GM12878 (cell line): ENCODE measurements at regions not wholly inside any gene's neighbourhood (a gene's known extent, or its start where the extent isn't known, plus 50 kb on each side); places are given as distances from the start of the nearest gene placed in this dataset.

Experiments used
- EZH2 ChIP-seq: IDR thresholded peaks from 2 replicates; pipeline ENCODE4 v1.6.1; 2012; ENCODE audit warnings: low read depth, mild to moderate bottlenecking, control low read depth, inconsistent platforms, low read length, borderline replicate concordance; ENCODE audit not compliant: control insufficient read depth
- POLR2AphosphoS5 ChIP-seq: IDR thresholded peaks from 2 replicates; pipeline ENCODE4 v1.6.1; 2011; ENCODE audit warnings: mild to moderate bottlenecking, low read length, inconsistent platforms
- ZBED1 ChIP-seq: IDR thresholded peaks from 2 replicates; pipeline ENCODE4 v1.6.1; 2016; ENCODE audit warnings: borderline replicate concordance
- ZNF274 ChIP-seq: IDR thresholded peaks from one replicate; pipeline ENCODE4 v1.8.0; 2011; ENCODE audit not compliant: insufficient read length, insufficient read depth
- ZNF384 ChIP-seq: IDR thresholded peaks from 2 replicates; pipeline ENCODE4 v1.6.1; 2012; ENCODE audit warnings: low read depth, mild to moderate bottlenecking, low read length, improper control_type of control experiment, borderline replicate concordance
- ZSCAN29 ChIP-seq: fragments of 450-650 bp; IDR thresholded peaks from 2 replicates; pipeline ENCODE4 v1.6.1; 2017; ENCODE audit warnings: mild to moderate bottlenecking, moderate library complexity
- TF ChIP-seq, protein P1 (sequence below): IDR thresholded peaks from 2 replicates; pipeline ENCODE4 v1.6.1; 2012; ENCODE audit warnings: low read depth, low read length, improper control_type of control experiment
- TF ChIP-seq, protein P2 (sequence below), 3 experiments: IDR thresholded peaks in 2 of 3; conservative IDR thresholded peaks in 1 of 3; 2 replicates each; pipeline ENCODE4 v1.5.1; 2011; ENCODE audit warnings: low read depth in 3 of 3, low read length in 3 of 3, mild to moderate bottlenecking in 3 of 3, control low read depth in 2 of 3, moderate library complexity in 2 of 3, inconsistent platforms in 1 of 3, mixed read lengths in 1 of 3; ENCODE audit not compliant: control insufficient read depth in 2 of 3, insufficient read depth in 1 of 3; ENCODE audit errors: extremely low read depth in 1 of 3
- TF ChIP-seq, protein P3 (sequence below): IDR thresholded peaks from 2 replicates; pipeline ENCODE4 v1.6.1; 2011; ENCODE audit warnings: low read depth, mild to moderate bottlenecking, low read length, moderate library complexity, borderline replicate concordance; ENCODE audit errors: extremely low read depth
- TF ChIP-seq, protein P4 (sequence below): fragments of 450-650 bp; IDR thresholded peaks from 2 replicates; pipeline ENCODE4 v1.6.1; 2017; ENCODE audit warnings: mild to moderate bottlenecking
- TF ChIP-seq, protein P5 (sequence below): fragments of 450-650 bp; IDR thresholded peaks from 2 replicates; pipeline ENCODE4 v1.6.1; 2016; ENCODE audit warnings: mild to moderate bottlenecking, moderate library complexity, borderline replicate concordance

DNA sequence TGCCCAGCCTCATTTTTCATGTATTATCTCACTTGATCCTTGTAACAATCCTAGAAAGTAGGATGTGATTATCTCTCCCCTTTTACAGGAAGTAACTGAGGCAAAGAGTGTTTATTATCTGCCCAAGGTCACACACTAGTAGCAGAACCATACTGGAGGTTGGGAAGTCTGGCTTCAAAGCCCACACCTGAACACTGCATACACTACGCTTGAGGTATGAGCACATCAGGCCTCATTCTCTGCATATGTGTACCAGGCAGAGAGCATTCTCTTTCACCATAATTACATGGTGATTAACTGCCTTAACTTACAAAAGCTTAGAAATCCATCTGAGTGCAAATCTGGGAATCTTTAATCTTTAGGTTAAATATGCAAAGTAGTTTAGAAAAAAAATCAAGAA is 361.8 kb downstream of the MFSD1 start:
- TF ChIP-seq ZSCAN29: no peak
- no peak for TF ChIP-seq EZH2
- no peak for TF ChIP-seq ZNF274
- TF ChIP-seq, protein P1, sequence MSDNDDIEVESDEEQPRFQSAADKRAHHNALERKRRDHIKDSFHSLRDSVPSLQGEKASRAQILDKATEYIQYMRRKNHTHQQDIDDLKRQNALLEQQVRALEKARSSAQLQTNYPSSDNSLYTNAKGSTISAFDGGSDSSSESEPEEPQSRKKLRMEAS: no peak
- TF ChIP-seq, protein P2, sequence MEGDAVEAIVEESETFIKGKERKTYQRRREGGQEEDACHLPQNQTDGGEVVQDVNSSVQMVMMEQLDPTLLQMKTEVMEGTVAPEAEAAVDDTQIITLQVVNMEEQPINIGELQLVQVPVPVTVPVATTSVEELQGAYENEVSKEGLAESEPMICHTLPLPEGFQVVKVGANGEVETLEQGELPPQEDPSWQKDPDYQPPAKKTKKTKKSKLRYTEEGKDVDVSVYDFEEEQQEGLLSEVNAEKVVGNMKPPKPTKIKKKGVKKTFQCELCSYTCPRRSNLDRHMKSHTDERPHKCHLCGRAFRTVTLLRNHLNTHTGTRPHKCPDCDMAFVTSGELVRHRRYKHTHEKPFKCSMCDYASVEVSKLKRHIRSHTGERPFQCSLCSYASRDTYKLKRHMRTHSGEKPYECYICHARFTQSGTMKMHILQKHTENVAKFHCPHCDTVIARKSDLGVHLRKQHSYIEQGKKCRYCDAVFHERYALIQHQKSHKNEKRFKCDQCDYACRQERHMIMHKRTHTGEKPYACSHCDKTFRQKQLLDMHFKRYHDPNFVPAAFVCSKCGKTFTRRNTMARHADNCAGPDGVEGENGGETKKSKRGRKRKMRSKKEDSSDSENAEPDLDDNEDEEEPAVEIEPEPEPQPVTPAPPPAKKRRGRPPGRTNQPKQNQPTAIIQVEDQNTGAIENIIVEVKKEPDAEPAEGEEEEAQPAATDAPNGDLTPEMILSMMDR (IDR thresholded peaks at IDR 0.05 in 2 of 3, conservative IDR thresholded peaks at IDR 0.05 in 1 of 3; ENCODE audit: control insufficient read depth in 2 of 3, extremely low read depth in 1 of 3, insufficient read depth in 1 of 3, low read depth in 3 of 3, low read length in 3 of 3): no peak
- TF ChIP-seq, protein P3, sequence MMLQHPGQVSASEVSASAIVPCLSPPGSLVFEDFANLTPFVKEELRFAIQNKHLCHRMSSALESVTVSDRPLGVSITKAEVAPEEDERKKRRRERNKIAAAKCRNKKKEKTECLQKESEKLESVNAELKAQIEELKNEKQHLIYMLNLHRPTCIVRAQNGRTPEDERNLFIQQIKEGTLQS: no peak
- TF ChIP-seq, protein P4, sequence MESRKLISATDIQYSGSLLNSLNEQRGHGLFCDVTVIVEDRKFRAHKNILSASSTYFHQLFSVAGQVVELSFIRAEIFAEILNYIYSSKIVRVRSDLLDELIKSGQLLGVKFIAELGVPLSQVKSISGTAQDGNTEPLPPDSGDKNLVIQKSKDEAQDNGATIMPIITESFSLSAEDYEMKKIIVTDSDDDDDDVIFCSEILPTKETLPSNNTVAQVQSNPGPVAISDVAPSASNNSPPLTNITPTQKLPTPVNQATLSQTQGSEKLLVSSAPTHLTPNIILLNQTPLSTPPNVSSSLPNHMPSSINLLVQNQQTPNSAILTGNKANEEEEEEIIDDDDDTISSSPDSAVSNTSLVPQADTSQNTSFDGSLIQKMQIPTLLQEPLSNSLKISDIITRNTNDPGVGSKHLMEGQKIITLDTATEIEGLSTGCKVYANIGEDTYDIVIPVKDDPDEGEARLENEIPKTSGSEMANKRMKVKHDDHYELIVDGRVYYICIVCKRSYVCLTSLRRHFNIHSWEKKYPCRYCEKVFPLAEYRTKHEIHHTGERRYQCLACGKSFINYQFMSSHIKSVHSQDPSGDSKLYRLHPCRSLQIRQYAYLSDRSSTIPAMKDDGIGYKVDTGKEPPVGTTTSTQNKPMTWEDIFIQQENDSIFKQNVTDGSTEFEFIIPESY: no peak
- no peak for TF ChIP-seq ZBED1
- TF ChIP-seq, protein P5, sequence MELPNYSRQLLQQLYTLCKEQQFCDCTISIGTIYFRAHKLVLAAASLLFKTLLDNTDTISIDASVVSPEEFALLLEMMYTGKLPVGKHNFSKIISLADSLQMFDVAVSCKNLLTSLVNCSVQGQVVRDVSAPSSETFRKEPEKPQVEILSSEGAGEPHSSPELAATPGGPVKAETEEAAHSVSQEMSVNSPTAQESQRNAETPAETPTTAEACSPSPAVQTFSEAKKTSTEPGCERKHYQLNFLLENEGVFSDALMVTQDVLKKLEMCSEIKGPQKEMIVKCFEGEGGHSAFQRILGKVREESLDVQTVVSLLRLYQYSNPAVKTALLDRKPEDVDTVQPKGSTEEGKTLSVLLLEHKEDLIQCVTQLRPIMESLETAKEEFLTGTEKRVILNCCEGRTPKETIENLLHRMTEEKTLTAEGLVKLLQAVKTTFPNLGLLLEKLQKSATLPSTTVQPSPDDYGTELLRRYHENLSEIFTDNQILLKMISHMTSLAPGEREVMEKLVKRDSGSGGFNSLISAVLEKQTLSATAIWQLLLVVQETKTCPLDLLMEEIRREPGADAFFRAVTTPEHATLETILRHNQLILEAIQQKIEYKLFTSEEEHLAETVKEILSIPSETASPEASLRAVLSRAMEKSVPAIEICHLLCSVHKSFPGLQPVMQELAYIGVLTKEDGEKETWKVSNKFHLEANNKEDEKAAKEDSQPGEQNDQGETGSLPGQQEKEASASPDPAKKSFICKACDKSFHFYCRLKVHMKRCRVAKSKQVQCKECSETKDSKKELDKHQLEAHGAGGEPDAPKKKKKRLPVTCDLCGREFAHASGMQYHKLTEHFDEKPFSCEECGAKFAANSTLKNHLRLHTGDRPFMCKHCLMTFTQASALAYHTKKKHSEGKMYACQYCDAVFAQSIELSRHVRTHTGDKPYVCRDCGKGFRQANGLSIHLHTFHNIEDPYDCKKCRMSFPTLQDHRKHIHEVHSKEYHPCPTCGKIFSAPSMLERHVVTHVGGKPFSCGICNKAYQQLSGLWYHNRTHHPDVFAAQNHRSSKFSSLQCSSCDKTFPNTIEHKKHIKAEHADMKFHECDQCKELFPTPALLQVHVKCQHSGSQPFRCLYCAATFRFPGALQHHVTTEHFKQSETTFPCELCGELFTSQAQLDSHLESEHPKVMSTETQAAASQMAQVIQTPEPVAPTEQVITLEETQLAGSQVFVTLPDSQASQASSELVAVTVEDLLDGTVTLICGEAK: no peak
- TF ChIP-seq POLR2AphosphoS5: no peak
- TF ChIP-seq ZNF384: no peak
